HuH-7 (cell line): ENCODE measurements at regions not wholly inside any gene's neighbourhood (a gene's known extent, or its start where the extent isn't known, plus 50 kb on each side); places are given as distances from the start of the nearest gene placed in this dataset.

Experiments
- DNase-seq: peaks from one replicate; pipeline ENCODE4 v3.0.0; 2011; ENCODE audit warnings: low spot score

- DNase-seq = no peak
Measured at GRCh38 chr12:4106621-4107020, 166.9 kb upstream of the CCND2 start.

GRCh38 chr12:4104722-4105244 lies 168.8 kb upstream of the CCND2 start:
- DNase-seq = no peak

DNA sequence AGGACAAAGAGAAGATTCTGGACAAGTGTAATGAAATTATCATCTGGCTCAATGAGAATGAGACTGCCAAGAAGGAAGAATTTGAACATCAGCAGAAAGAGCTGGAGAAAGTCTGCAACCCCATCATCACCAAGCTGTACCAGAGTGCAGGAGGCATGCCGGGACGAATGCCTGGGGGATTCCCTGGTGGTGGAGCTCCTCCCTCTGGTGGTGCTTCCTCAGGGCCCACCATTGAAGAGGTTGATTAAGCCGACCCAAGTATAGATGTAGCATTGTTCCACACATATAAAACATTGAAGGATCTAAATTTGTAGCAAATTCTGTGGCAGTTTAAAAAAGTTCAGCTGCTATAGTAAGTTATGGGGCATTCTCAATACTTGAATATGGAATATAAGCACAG lies 174.3 kb upstream of the CCND2 start:
- no peak for DNase-seq

DNA sequence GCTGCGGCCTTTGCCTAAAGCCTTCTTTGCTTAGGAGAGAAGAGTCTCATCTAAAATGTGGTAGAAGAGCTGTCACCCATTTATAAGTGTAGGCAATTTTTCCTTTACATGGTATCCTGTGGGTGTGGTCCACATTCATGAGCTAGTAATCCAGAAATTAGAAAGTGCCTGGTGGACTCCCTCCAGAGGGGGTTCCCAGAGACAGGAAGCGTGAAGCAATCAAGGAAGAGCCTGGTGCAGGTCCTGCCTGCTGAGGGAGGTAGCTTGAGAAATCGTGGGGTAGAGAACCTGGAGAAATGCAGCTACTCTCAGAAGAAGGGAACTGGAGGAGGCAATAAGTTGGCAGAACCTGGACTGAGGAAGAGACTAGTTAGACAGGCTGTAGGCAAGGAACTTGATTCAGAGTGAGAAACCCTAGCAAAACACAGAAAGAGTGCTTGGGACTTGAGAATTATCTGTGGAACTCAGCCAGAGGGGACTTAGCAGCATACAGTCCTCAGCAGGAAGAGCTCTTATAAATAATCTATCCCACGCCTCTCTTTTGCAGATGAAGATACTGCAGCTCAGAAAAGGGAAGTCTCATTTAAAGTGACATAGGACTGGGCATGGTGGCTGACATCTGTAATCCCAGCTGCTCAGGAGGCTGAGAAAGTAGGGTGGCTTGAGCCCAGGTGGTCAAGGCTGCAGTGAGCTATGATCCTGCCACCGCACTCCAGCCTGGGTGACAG lies 182.4 kb upstream of the CCND2 start:
- DNase-seq = no peak

GRCh38 chr12:4089956-4090355 lies 183.6 kb upstream of the CCND2 start:
- no peak for DNase-seq

GRCh38 chr12:4089121-4089606 lies 184.4 kb upstream of the CCND2 start:
- DNase-seq = no peak

DNA sequence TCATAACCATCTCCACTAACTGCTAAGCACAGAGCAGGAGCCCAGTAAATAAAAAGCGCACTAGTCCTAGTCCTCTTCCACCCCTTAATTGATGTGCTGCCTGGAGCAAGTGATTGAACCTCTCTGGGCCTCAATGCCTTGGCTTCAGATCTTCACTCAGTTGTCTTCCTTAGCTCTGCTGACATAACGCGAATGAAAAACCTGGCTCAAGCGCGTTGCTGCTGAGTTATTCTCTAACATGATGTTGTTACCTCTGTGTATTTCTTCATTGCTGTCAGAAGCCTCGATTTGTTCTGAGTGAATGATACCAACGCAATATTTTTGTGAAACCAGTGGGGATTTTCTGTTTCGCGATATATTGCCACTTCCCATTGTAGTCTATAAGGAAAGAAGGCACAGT lies 185.1 kb upstream of the CCND2 start:
- DNase-seq = no peak

- no peak for DNase-seq
Measured at GRCh38 chr12:4086481-4086880, 187.1 kb upstream of the CCND2 start.

DNA sequence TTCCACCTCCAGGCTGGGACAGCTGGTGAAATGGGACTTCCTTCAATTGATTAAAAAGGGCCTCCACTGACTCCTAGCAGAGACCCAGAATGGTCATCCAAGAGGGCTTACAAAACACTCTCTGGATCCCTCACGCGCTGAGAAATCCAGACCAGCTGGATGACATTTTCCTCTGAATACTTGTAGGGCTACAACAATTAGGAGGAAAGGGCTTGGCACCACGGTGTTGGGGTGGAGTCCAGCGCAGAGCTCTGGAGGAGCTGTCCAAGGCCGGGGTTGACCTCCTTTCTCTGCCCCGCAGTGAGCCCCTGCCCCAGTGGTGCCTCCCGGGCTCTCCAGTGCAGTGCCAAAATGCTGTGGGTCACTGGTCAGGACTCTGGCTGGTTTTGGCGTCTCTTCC lies 189.0 kb upstream of the CCND2 start:
- no peak for DNase-seq

GRCh38 chr12:4082809-4083403 lies 190.7 kb upstream of the CCND2 start:
- DNase-seq = no peak

- DNase-seq = no peak
Measured at GRCh38 chr12:4080213-4080612, 193.3 kb upstream of the CCND2 start.

GRCh38 chr12:4074129-4074528 lies 199.4 kb upstream of the CCND2 start:
- DNase-seq = no peak

- no peak for DNase-seq
Measured at GRCh38 chr12:4069670-4070010, 196.4 kb upstream of the PARP11 start.

- DNase-seq = no peak
Measured at GRCh38 chr12:4068981-4069669, 195.9 kb upstream of the PARP11 start.

DNA sequence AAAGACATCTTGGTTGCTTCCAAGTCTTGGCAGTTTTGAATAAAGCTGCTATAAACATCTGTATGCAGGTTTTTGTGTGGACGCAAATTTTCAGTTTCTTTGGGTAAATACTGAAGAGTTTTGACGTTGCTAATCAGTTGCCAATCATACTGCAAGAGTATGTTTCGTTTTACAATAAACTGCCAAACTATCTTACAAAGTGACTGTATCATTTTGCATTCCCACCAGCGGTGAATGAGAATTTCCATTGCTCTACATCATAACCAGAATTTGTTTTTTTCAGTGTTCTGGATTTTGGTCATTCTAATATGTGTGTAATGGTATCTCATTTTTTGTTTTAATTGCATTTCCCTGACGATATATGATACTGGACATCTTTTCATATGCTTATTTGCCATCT lies 190.8 kb upstream of the PARP11 start:
- DNase-seq = no peak

DNA sequence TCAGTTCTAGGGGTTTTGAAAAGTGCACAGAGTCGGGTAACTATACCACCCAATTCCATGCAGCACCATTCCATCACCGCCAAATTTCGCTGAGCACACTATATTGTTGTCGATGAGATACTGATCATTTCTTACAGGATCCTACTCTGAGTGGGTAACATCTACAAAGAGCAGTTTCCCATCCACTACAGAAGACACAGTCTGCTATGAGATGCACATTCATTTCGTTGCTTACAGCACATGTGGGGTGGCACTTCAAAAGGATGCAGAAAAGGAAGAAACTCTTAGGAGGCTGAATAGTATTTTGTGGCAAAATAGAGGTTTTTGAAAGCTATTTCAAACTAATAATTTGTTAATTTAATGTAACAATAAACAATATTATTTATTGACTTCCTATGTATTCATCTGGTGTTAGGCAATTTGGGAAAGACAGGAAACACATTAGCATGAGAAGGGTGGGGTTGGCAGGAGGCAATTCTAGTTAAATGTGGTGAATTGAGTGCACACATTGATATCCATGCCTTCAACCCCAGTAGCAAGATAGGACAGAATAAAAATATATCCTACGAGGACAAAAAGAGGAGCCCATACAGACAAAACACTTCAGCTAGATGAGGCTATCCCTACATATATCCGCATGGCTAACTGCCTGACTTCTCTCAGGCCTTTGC lies 186.8 kb upstream of the PARP11 start:
- DNase-seq = no peak

GRCh38 chr12:4056910-4057845 lies 184.0 kb upstream of the PARP11 start:
- DNase-seq = no peak

GRCh38 chr12:4054630-4055029 lies 181.4 kb upstream of the PARP11 start:
- no peak for DNase-seq

GRCh38 chr12:4052691-4053090 lies 179.5 kb upstream of the PARP11 start:
- no peak for DNase-seq

GRCh38 chr12:4051596-4051995 lies 178.4 kb upstream of the PARP11 start:
- no peak for DNase-seq

- no peak for DNase-seq
Measured at GRCh38 chr12:4050340-4050739, 177.1 kb upstream of the PARP11 start.
